ENCODE measurements at regions not wholly inside any gene's neighbourhood (a gene's known extent, or its start where the extent isn't known, plus 50 kb on each side); places are given as distances from the start of the nearest gene placed in this dataset.

DNA sequence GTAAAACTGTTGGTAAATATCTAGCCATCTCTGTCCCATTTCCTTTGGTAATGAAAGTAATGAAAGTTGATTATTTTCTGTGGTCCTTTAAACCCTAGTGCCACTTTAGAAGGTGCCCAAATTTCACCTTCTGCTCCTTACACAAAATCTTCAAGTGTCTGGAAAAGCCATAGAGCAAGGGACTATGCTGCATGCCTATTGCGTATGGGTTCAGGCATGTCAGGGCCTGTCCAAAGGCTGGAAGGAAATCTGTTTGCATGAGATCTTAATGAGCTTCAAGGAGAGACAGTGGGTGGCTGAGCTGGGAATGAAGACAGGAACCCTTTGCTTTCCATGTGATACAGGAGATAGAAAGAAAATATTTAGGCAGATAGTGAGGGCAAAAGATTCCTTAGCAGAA is 66.6 kb upstream of the CCN6 start:
- DNase-seq, result no peak

DNA sequence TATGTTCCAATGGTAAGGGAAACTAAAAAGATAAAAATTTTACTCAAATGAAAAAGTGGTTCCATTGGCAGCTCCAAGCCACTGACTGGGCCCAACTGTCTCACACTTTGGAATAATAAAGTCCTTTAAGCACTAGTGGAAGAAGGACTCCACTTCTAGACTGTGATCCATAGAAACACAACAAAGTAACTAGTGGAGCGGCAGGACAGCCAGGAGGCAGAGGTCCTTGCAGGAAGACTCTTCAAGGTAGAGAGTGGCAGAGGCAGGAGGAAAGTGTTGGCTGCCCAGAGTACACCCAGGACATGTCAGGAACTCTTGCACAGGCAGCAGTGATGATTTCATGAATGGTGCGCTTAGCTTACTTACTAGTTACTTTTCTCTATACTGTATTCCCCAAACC is 65.0 kb upstream of the CCN6 start:
- no peak for DNase-seq

DNA sequence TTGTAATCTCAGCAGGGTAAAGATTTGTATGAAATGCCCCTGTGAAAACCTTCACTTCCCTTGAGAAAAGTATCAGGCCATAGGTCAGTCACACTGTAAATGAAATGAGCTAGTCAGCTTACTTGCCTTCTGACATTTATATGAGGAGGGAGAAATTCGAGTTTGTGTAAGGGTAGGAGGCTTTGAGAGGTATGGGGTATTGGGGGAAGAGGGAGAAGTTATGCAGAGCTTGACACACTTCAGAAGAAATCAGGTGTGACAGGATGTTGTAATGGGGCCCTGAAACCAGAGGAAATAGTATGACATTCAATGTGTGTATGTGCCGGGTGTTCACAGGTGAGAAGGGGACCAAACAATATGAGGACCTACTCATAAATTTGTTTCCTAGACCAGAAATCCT is 64.2 kb upstream of the CCN6 start:
- DNase-seq, result peak in 1 of 2 donors; percentile 24

GRCh38 chr6:111990214-111990613 is 63.7 kb upstream of the CCN6 start:
- DNase-seq, result no peak

DNA sequence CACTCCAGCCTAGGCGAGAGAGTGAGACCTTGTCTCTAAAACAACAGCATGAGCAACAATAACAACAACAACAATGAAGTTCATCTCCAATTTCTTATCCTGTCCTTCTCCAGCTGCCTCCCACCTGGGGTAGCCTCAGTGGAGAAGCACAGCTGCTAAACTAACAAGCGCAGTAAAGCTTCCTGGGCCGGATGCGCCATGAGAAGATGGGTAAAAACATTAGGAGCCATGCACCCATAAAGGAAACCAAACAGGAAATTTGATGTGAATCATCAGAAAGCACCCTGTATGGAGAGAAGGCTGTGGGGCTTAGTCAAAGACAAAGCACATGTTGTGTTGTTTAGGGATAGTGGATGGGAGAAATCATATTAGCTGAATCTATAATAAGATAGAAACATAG is 61.1 kb upstream of the CCN6 start:
- DNase-seq, result peak; percentile 38 to 58

- no peak for DNase-seq
Observed at GRCh38 chr6:111993342-111993741, 60.6 kb upstream of the CCN6 start.

GRCh38 chr6:111994791-111995190 is 59.1 kb upstream of the CCN6 start:
- DNase-seq, result no peak

DNA sequence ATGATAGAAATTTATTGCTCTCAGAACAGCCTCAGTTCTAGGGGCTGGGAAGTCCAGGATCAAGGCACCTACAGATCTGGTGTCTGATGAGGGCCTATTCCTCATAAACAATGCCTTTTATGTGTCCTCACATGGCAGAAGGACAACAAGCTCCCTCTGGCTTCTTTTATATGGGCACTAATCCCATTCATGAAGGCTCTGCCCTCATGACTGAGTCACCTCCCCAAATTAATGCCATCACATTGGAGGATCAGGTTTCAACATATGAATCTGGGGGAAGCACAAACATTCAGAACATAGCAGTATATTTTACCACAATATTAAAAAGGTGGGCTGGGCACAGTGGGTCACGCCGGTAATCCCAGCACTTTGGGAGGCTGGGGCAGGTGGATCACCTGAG is 58.5 kb upstream of the CCN6 start:
- no peak for DNase-seq

DNA sequence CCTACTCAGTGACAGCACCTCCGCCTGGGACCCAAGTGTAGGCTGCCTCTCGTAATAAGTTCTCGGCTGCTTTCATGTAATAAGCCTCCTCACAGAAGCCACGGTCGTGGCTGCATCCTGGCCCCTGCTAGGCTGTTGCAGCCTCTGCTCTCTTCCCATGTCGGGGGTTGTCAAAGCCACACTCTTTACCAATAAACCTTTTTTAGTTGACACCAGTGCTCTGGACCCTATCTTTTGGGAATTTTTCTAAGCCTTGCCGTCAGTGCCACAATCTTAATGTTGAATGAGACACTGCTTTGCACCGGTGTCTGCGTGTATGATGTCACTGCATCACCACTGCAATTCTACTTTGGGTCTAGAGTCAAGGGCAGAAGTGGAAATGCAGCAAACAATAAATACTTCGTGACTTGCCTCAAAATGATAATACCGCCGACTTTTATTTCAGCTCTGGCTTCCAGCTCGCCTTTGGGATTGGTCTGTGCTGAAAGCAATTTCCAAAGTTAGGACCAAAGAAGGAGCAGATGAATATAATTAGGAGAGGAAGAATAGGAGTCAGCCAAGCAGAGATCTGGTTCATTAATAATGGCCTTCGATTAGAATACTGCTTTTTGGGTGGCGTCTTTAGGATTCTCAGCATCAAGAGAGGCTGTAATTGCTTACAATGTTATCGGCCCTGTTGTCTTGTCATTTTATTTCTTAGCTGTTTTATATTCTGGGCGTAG is 57.6 kb upstream of the CCN6 start:
- no peak for DNase-seq

DNA sequence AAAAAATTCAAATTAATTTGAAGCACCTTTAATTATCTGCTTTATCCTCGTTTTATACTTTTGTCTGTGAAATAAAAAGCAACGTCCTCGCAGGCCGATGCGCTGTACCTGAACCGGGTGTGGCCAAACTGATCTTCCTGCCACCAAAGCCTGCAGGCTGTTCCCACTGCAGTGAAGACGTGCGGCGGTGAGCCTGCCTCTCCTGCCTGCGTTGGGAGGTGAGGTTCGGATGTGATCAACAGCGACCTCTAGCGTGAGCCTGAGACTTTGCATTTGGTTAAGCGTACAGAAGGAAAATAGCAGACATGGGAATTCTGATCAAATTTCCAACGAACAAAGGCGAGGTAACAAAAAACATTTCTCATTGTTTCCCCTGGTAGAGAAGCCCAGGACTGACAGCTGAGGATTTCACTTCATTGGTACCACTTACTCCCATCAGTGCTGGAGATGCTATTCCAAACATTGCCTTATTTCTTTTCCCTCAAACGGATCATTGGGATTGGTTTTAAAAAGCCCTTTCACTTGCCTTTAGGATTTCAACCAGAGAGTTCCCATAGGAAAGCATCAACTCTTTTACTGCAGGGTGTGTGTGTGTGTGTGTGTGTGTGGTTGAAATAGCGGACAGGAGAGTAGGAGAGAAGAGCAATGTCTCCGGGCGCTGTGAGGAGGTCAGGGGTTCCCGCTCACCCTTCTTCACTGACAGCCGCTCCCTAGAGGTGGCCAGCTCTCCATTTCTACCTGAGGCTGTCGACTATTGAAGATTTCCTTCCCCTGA is 56.6 kb upstream of the CCN6 start:
- peak; percentile 64 to 76 for DNase-seq

- DNase-seq, result no peak
Observed at GRCh38 chr6:111997853-111998208, 56.1 kb upstream of the CCN6 start.

DNA sequence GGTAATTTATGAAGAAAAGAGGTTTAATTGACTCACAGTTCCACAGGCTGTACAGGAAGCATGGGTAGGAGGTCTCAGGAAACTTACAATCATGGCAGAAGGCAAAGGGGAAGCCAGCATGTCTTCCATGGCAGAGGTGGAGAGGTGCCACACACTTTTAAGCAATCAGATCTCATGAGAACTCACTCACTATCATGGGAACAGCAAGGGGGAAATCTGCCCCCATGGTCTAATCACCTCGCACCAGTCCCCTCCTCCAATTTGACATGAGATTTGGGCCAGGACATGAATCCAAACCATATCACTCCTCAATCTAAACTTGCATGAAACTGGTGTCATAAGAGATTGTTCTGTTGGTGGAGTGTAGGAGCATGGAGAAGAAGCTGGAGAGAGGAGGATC is 51.6 kb upstream of the CCN6 start:
- peak in 1 of 2 donors; percentile 50 for DNase-seq

All from inflammatory macrophage treated with lipopolysaccharide for 1 hour (primary cell).